Chondrocyte (in vitro differentiated cells): ENCODE measurements at regions not wholly inside any gene's neighbourhood (a gene's known extent, or its start where the extent isn't known, plus 50 kb on each side); places are given as distances from the start of the nearest gene placed in this dataset.

ENCODE experiments used
- DNase-seq: peaks from one replicate; pipeline ENCODE4 v3.0.0; 2021; ENCODE audit warnings: mixed read lengths, low spot score
- H3K27ac Mint-ChIP-seq: one replicate; pipeline ENCODE4 v1.8.0; 2021; ENCODE audit warnings: mild to moderate bottlenecking, moderate library complexity, mixed read lengths; ENCODE audit not compliant: unreplicated experiment
- H3K27me3 Mint-ChIP-seq: 2 replicates; pipeline ENCODE4 v1.8.0; 2021; ENCODE audit warnings: low read depth, mixed read lengths
- H3K36me3 Mint-ChIP-seq: 2 replicates; pipeline ENCODE4 v1.8.0; 2021; ENCODE audit warnings: low read depth, mixed read lengths
- H3K4me1 Mint-ChIP-seq: 2 replicates; pipeline ENCODE4 v1.8.0; 2021; ENCODE audit warnings: low read depth, mild to moderate bottlenecking, mixed read lengths
- H3K4me3 Mint-ChIP-seq: one replicate; pipeline ENCODE4 v1.8.0; 2021; ENCODE audit warnings: mild to moderate bottlenecking, moderate library complexity, mixed read lengths; ENCODE audit not compliant: unreplicated experiment
- H3K9me3 Mint-ChIP-seq: 2 replicates; pipeline ENCODE4 v1.8.0; 2021; ENCODE audit warnings: low read depth, mixed read lengths
- CTCF ChIP-seq: fragments of 200-600 bp; sonication (generic); IDR thresholded peaks from 2 replicates; pipeline ENCODE4 v1.5.0; 2021; ENCODE audit warnings: antibody characterized with exemption, mild to moderate bottlenecking, moderate library complexity

GRCh38 chr21:38123626-38124025 is 133.2 kb upstream of the KCNJ15 start:
- H3K4me3 Mint-ChIP-seq: no peak overlapping the region
- peaks cover 4% of the 10 kb centered on the region for H3K27me3 Mint-ChIP-seq
- H3K27ac Mint-ChIP-seq: no peak overlapping the region
- H3K4me1 Mint-ChIP-seq: no peaks in the 10 kb centered on the region
- TF ChIP-seq CTCF: no peak
- no peaks in the 10 kb centered on the region for H3K9me3 Mint-ChIP-seq
- H3K36me3 Mint-ChIP-seq: no peaks in the 10 kb centered on the region
- DNase-seq: peak; percentile 53

GRCh38 chr21:38126666-38127303 is 130.0 kb upstream of the KCNJ15 start:
- no peaks in the 10 kb centered on the region for H3K36me3 Mint-ChIP-seq
- DNase-seq: no peak
- no peaks in the 10 kb centered on the region for H3K4me1 Mint-ChIP-seq
- no peaks in the 10 kb centered on the region for H3K9me3 Mint-ChIP-seq
- peak; percentile 86 for TF ChIP-seq CTCF
- no peak overlapping the region for H3K4me3 Mint-ChIP-seq
- no peak overlapping the region for H3K27ac Mint-ChIP-seq
- peaks cover 4% of the 10 kb centered on the region for H3K27me3 Mint-ChIP-seq

DNA sequence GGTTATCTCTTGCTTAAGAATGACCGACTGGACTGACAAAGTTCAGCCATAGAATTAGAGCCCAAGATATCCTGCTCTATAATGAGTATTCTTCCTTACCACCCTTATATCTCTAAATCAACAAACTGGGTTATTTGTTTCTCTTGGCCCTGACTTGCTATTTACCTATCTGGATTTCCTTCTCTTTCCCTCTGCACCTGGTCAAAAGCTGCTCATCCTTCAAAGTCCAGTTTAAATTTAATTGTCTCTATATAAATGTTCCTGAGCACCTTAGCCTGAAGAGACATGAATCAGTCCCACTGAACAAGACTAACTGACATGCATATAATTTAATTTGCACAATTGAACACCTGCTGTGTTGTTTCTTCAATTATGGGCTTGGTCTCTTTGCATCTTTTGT is 127.1 kb upstream of the KCNJ15 start:
- Mint-ChIP-seq H3K36me3 (peaks cover 1% of the 10 kb centered on the region), H3K27me3 (peaks cover 7% of the 10 kb centered on the region), H3K27ac (no peak overlapping the region), H3K4me1 (no peaks in the 10 kb centered on the region), H3K4me3 (no peak overlapping the region), H3K9me3 (no peaks in the 10 kb centered on the region)
- DNase-seq: no peak
- no peak for TF ChIP-seq CTCF

- Mint-ChIP-seq H3K4me3 (no peak overlapping the region), H3K27ac (no peak overlapping the region), H3K4me1 (peaks cover 11% of the 10 kb centered on the region), H3K27me3 (peaks cover 5% of the 10 kb centered on the region), H3K9me3 (no peaks in the 10 kb centered on the region), H3K36me3 (peaks cover 1% of the 10 kb centered on the region)
- no peak for TF ChIP-seq CTCF
- DNase-seq: no peak
Measured at GRCh38 chr21:38133240-38133639, 123.6 kb upstream of the KCNJ15 start.

DNA sequence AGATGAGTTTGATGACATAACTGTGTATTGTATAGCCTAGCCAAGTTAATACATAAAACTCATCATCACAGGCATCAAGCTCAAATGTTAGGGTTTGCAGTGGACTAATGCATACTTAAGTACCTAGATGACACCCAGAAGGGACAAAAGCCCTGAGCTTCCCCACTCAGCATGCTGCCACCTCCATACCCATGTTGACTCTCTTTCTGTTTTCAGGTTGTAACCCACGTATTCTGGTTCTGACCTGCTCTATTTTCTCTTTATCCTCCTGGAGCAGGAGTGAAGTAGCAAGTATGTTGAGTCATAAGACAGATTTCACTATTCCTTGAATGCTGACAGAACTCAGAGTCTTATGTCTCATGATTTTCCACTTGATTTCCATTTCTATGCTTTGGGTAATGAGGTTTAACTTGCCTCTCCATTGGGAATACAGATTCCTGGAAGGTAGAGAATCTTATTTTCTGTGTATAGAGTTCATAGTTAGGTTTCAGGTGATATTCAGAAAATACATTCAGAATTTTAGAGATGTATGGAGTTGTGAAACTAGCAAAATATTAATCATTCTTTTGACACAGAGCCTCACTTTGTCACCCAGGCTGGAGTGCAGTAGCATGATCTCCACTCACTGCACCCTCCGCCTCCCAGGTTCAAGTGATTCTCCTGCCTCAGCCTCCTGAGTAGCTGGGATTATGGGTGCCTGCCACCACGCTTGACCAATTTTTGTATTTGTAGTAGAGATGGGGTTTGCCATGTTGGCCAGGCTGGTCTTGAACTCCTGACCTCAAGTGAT is 122.5 kb upstream of the KCNJ15 start:
- Mint-ChIP-seq H3K4me3 (no peak overlapping the region), H3K36me3 (peaks cover 1% of the 10 kb centered on the region), H3K27me3 (peaks cover 2% of the 10 kb centered on the region), H3K27ac (no peak overlapping the region), H3K9me3 (no peaks in the 10 kb centered on the region), H3K4me1 (peaks cover 11% of the 10 kb centered on the region)
- TF ChIP-seq CTCF: no peak
- DNase-seq: no peak
